H9 (cell line): ENCODE measurements at regions not wholly inside any gene's neighbourhood (a gene's known extent, or its start where the extent isn't known, plus 50 kb on each side); places are given as distances from the start of the nearest gene placed in this dataset.

Experiments
- DNase-seq: peaks from one replicate; pipeline ENCODE4 v3.0.0-alpha.2; 2017
- H2AFZ ChIP-seq: one replicate; pipeline ENCODE4 v1.6.1; 2013; ENCODE audit warnings: mild to moderate bottlenecking, low read length, control low read depth, moderate library complexity
- H2AK5ac ChIP-seq: 2 replicates; pipeline ENCODE4 v1.6.1; 2013; ENCODE audit warnings: low read length, control low read depth, mixed read lengths; ENCODE audit not compliant: insufficient read length
- H2BK120ac ChIP-seq: one replicate; pipeline ENCODE4 v1.6.1; 2013; ENCODE audit warnings: low read depth, mild to moderate bottlenecking, low read length, control low read depth, inconsistent platforms; ENCODE audit not compliant: poor library complexity, severe bottlenecking
- H2BK12ac ChIP-seq: 2 replicates; pipeline ENCODE4 v1.6.1; 2013; ENCODE audit warnings: low read length, control low read depth, mixed read lengths, low read depth; ENCODE audit not compliant: insufficient read length
- H2BK15ac ChIP-seq: 2 replicates; pipeline ENCODE4 v1.6.1; 2013; ENCODE audit warnings: low read depth, low read length, control low read depth
- H2BK20ac ChIP-seq: one replicate; pipeline ENCODE4 v1.6.1; 2013; ENCODE audit warnings: low read depth, mild to moderate bottlenecking, low read length, control low read depth, inconsistent platforms; ENCODE audit not compliant: poor library complexity, severe bottlenecking
- H2BK5ac ChIP-seq: 2 replicates; pipeline ENCODE4 v1.6.1; 2013; ENCODE audit warnings: low read length, control low read depth, mixed read lengths; ENCODE audit not compliant: insufficient read length
- H3K14ac ChIP-seq: 2 replicates; pipeline ENCODE4 v1.6.1; 2013; ENCODE audit warnings: low read length, control low read depth; ENCODE audit not compliant: insufficient read depth
- H3K18ac ChIP-seq: 2 replicates; pipeline ENCODE4 v1.6.1; 2013; ENCODE audit warnings: low read depth, mild to moderate bottlenecking, mixed read lengths, low read length, control low read depth; ENCODE audit not compliant: insufficient read length
- H3K23ac ChIP-seq: 2 replicates; pipeline ENCODE4 v1.6.1; 2013; ENCODE audit warnings: low read length, control low read depth, mixed read lengths, low read depth; ENCODE audit not compliant: insufficient read length
- H3K23me2 ChIP-seq: 2 replicates; pipeline ENCODE4 v1.6.1; 2013; ENCODE audit warnings: low read depth, mild to moderate bottlenecking, mixed read lengths, low read length, control low read depth; ENCODE audit not compliant: insufficient read length, poor library complexity, severe bottlenecking
- H3K27ac ChIP-seq: 2 replicates; pipeline ENCODE4 v1.5.1; 2013; ENCODE audit warnings: low read length, control low read depth, mixed read lengths, low read depth; ENCODE audit not compliant: insufficient read length
- H3K27me3 ChIP-seq: 2 replicates; pipeline ENCODE4 v1.6.1; 2013; ENCODE audit warnings: low read length, control low read depth, inconsistent platforms; ENCODE audit not compliant: insufficient read depth
- H3K4ac ChIP-seq: 2 replicates; pipeline ENCODE4 v1.6.1; 2013; ENCODE audit warnings: low read depth, mild to moderate bottlenecking, control low read depth, inconsistent platforms, low read length, moderate library complexity
- H3K4me1 ChIP-seq: 2 replicates; pipeline ENCODE4 v1.6.1; 2013; ENCODE audit warnings: low read length, control low read depth, inconsistent platforms; ENCODE audit not compliant: insufficient read depth
- H3K4me2 ChIP-seq: 2 replicates; pipeline ENCODE4 v1.6.1; 2013; ENCODE audit warnings: low read length, control low read depth, mixed read lengths; ENCODE audit not compliant: insufficient read length, insufficient read depth
- H3K56ac ChIP-seq: 2 replicates; pipeline ENCODE4 v1.6.1; 2013; ENCODE audit warnings: low read depth, mild to moderate bottlenecking, mixed read lengths, low read length, control low read depth; ENCODE audit not compliant: insufficient read length
- H3K79me1 ChIP-seq: 2 replicates; pipeline ENCODE4 v1.6.1; 2013; ENCODE audit warnings: low read depth, mild to moderate bottlenecking, moderate library complexity, low read length, control low read depth, inconsistent platforms; ENCODE audit not compliant: insufficient read depth, poor library complexity, severe bottlenecking
- H3K79me2 ChIP-seq: 2 replicates; pipeline ENCODE4 v1.6.1; 2013; ENCODE audit warnings: low read length, control low read depth, inconsistent platforms; ENCODE audit not compliant: insufficient read depth
- H3K9ac ChIP-seq: 2 replicates; pipeline ENCODE4 v1.6.1; 2013; ENCODE audit warnings: low read length, control low read depth, mixed read lengths; ENCODE audit not compliant: insufficient read length; ENCODE audit errors: extremely low read depth
- H3K9me3 ChIP-seq: one replicate; pipeline ENCODE4 v1.6.1; 2013; ENCODE audit warnings: low read depth, low read length, inconsistent platforms; ENCODE audit not compliant: control insufficient read depth
- H3T11ph ChIP-seq: one replicate; pipeline ENCODE4 v1.6.1; 2013; ENCODE audit warnings: mild to moderate bottlenecking, low read length, control low read depth, inconsistent platforms
- H4K20me1 ChIP-seq: one replicate; pipeline ENCODE4 v1.6.1; 2013; ENCODE audit not compliant: control insufficient read depth, insufficient read length, insufficient read depth
- H4K5ac ChIP-seq: 2 replicates; pipeline ENCODE4 v1.6.1; 2013; ENCODE audit warnings: low read depth, mild to moderate bottlenecking, mixed read lengths, low read length, control low read depth; ENCODE audit not compliant: insufficient read length
- H4K8ac ChIP-seq: replicated peaks from 2 replicates; pipeline ENCODE4 v1.6.1; 2013; ENCODE audit warnings: low read length, control low read depth, mixed read lengths, low read depth; ENCODE audit not compliant: insufficient read length
- H4K91ac ChIP-seq: 2 replicates; pipeline ENCODE4 v1.6.1; 2013; ENCODE audit warnings: low read depth, mild to moderate bottlenecking, moderate library complexity, mixed read lengths, low read length, control low read depth; ENCODE audit not compliant: insufficient read length
- H3K27ac Mint-ChIP-seq, 3 experiments: 2 replicates in 2 of 3; 3 replicates in 1 of 3; pipeline ENCODE4 v1.8.0; 2020 to 2021; ENCODE audit warnings: mixed read lengths in 3 of 3, mild to moderate bottlenecking in 1 of 3, moderate library complexity in 1 of 3
- H3K27me3 Mint-ChIP-seq: 2 replicates; pipeline ENCODE4 v1.8.0; 2021; ENCODE audit warnings: low read depth, mild to moderate bottlenecking, moderate library complexity, mixed read lengths
- H3K36me3 Mint-ChIP-seq, 3 experiments: 2 replicates in 2 of 3; 3 replicates in 1 of 3; pipeline ENCODE4 v1.8.0; 2020 to 2021; ENCODE audit warnings: low read depth in 3 of 3, mixed read lengths in 3 of 3; ENCODE audit not compliant: insufficient read depth in 1 of 3
- H3K4me1 Mint-ChIP-seq, 2 experiments: 2 replicates each; pipeline ENCODE4 v1.8.0; 2020; ENCODE audit warnings: mixed read lengths in 2 of 2
- H3K4me3 Mint-ChIP-seq, 2 experiments: 2 replicates in 1 of 2; 3 replicates in 1 of 2; pipeline ENCODE4 v1.8.0; 2020 to 2021; ENCODE audit warnings: mild to moderate bottlenecking in 2 of 2, mixed read lengths in 2 of 2, moderate library complexity in 1 of 2
- H3K9me3 Mint-ChIP-seq, 2 experiments: 2 replicates in 1 of 2; 3 replicates in 1 of 2; pipeline ENCODE4 v1.8.0; 2020; ENCODE audit warnings: mild to moderate bottlenecking in 2 of 2, mixed read lengths in 2 of 2, moderate library complexity in 1 of 2
- CTCF ChIP-seq: fragments of 200-600 bp; sonication (generic); conservative IDR thresholded peaks from 3 replicates; pipeline ENCODE4 v1.8.0; 2021; ENCODE audit warnings: antibody characterized with exemption, mild to moderate bottlenecking
- WGBS: extraction: QIAGEN DNeasy Blood & Tissue Kit; methylation state at CpG from one replicate; pipeline ENCODE4 v1.1.7; 2013; ENCODE audit warnings: missing lambda C conversion rate, low lambda C conversion rate, mixed read lengths; ENCODE audit not compliant: insufficient read length; ENCODE audit errors: extremely low coverage; 5-methylcytosine and 5-hydroxymethylcytosine counted together

- H3K27me3 ChIP-seq = no peaks in the 10 kb centered on the region
- H2AK5ac ChIP-seq = no peak overlapping the region
- no peak overlapping the region for H3T11ph ChIP-seq
- Mint-ChIP-seq H3K4me1 (peaks cover 2 to 4% of the 10 kb centered on the region in 2 experiments; a peak in 3 of 4 replicates), H3K4me3 (no peak overlapping the region), H3K36me3 (no peaks in the 10 kb centered on the region), H3K27ac (no peak overlapping the region), H3K27me3 (peaks cover 10% of the 10 kb centered on the region), H3K9me3 (no peaks in the 10 kb centered on the region)
- H2BK5ac ChIP-seq = no peak overlapping the region
- H3K14ac ChIP-seq = no peak overlapping the region
- H4K20me1 ChIP-seq = no peaks in the 10 kb centered on the region
- no peak for DNase-seq
- no peak overlapping the region for H4K91ac ChIP-seq
- no peak overlapping the region for H3K9ac ChIP-seq
- H3K56ac ChIP-seq = no peak overlapping the region
- no peak overlapping the region for H3K23ac ChIP-seq
- no peak overlapping the region for H2BK120ac ChIP-seq
- H3K18ac ChIP-seq = no peak overlapping the region
- no peak overlapping the region for H3K27ac ChIP-seq
- no peaks in the 10 kb centered on the region for H3K79me1 ChIP-seq
- no peak overlapping the region for H2BK15ac ChIP-seq
- H3K4me1 ChIP-seq = no peaks in the 10 kb centered on the region
- H2AFZ ChIP-seq = no peak overlapping the region
- H3K23me2 ChIP-seq = no peaks in the 10 kb centered on the region
- no peak overlapping the region for H4K8ac ChIP-seq
- no peak for TF ChIP-seq CTCF
- no peak overlapping the region for H3K4me2 ChIP-seq
- WGBS = no CpG with 5 or more reads among the region's 4 CpGs
- no peaks in the 10 kb centered on the region for H3K9me3 ChIP-seq
- no peak overlapping the region for H2BK12ac ChIP-seq
- H3K4ac ChIP-seq = no peak overlapping the region
- no peak overlapping the region for H2BK20ac ChIP-seq
- H3K79me2 ChIP-seq = no peaks in the 10 kb centered on the region
- no peak overlapping the region for H4K5ac ChIP-seq
Observed at GRCh38 chr10:91012502-91012901, 91.6 kb upstream of the ANKRD1 start.
